ENCODE measurements at regions not wholly inside any gene's neighbourhood (a gene's known extent, or its start where the extent isn't known, plus 50 kb on each side); places are given as distances from the start of the nearest gene placed in this dataset.

DNA sequence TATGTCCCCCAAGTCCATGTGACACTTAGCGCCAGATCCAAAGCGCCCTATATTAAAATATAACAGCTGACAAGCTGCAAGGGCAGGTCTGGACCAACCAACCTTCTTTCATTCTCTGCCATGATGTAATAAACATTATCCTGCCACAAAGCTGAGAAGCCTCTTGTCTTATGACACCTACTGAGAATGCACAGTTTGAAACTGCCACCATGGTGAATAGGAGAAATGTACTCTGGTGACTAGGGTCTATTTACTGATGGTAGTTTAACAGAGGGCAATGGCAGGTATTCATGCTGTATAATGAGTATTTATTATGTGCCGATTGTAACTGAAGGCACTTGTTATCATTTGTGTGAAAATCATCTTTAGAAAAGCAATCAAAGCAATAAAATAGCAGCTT is 634.0 kb downstream of the OTOL1 start:
- DNase-seq (ENCODE audit: low read depth), result no peak

DNA sequence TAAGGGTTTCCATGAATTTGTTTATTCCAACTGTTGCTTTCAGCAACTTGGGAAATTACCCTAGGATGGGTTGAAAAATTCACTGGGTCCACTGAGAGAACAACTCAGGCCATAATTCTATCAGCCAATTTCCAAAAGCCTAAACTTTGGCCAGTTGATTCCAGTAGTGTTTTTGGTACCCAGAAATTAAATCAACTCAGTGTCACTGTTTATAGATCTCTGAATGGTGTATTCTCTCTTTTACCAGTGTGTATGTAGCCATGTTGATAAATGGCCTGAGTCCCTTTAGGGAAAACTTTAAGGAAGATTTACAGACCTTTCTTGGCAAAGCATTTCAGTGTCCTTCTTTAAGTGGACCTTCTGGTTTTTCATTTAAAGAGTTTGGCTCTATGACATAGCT is 636.4 kb downstream of the OTOL1 start:
- DNase-seq (ENCODE audit: low read depth), result no peak

DNA sequence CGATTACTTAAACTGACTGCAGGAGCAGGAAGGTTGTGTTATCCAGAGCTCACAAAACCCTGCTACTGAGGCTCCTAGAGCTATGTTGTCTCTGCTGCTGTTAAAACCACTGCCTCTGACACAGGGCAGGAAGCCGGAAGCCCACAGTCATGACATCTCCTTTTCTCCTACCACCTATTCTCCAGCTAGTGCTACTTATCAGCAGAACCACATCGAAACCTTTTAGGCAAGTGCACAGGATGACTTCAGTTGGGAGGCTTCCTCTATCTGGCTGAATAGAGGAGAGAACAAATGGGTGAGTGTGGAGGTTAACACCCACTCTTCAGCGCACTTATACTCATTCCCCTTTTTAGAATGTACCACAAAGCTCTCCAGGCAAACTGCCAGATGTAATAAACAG is 638.0 kb downstream of the OTOL1 start:
- no peak for DNase-seq (ENCODE audit: low read depth)

DNA sequence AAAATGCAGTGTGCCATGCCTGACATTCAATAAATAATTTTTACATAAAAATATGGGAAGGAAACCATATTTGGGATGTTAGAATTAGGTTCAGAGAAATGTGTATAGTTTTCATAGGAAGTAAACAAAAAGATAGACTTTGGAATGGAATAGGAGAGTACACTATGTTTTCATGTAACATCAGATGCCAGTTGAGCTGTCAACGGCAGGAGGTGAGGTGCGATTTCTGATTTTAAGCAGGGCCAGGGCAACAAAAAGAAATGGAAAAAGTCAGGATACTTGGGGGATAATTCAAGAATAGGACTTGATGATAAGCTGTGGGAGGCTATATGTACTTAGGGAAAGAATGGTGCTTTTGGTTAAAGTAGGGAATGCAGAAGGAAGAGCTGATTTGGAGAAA is 639.5 kb downstream of the OTOL1 start:
- no peak for DNase-seq (ENCODE audit: low read depth)

DNA sequence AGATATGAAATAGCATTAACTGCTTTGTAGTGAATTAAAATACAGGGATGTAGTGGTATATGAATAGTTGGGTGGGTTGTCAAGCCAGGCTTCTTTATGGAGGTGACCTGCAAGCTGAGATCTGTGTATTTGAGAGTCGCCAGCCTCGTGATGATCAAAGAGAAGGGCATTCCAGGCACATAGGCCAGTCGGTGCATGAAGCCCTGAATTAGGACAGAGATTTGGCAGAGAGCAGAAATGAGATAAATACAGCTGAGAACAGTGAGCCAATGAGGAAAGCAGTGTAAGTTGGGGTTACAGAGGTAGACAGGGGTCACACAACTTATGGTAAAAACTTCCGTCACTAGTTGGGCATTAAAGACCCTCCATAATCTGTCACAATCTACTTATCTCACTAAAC is 641.9 kb downstream of the OTOL1 start:
- DNase-seq (ENCODE audit: low read depth), result no peak

DNA sequence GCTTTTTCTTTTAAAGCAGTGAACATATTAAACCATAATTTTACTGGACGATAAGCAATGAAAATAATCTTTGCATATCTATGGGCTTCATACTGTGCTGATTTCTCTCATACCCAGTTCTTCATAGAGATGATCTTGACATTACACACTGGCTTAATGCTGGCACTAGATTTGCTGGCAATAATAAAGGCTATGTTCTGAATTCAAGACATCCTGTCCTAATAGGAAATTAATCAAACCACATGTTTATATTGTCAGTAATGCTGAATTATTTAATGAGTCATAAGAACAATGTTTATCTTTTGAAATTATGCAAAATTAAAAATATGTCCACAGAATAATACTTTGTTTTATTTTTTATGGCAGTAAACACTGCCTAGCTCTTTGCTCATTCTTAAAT is 643.2 kb downstream of the OTOL1 start:
- DNase-seq (ENCODE audit: low read depth), result peak; percentile 47

DNA sequence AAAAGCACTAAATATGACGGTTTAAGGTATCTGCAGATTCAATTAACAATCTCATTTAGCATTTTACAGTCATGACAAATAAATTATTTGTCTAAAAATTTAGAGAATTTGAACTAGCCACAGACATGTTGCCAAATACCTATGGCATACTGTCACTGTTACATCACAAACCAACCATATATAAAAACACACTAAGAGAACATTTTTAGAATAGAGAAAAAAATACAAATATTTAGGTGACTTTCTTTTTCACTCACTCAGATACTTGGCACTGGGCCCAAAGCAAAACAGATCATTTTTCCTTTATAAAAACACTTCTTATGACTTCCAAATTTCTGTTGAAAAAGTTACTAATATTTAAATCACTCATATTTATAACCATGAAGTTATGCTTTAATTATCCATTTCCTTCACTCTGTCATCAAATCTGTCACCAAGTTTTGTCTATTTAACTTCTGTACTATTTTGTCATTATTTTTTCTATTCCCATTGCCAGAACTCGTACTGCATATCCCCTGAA is 644.7 kb downstream of the OTOL1 start:
- peak; percentile 44 for DNase-seq (ENCODE audit: low read depth)

DNA sequence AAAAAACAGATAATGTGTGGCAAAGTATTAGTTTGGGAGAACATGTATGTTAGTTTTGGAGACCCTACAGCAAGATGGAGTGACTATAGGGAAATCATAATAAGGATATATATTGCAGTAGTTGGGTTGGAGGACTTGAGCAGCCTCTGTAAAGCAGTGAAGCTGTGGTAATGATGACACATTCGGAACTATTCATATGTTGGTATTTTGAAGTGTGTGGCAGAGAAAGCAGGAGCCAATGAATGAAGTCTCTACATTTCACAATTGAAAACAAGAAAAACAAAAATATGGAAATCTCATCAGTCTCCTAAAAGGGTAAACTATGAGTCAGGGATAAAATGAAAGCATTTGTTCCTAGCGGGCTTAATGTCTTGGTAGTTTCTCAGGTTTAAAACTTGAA is 645.9 kb downstream of the OTOL1 start:
- DNase-seq (ENCODE audit: low read depth), result peak; percentile 80

DNA sequence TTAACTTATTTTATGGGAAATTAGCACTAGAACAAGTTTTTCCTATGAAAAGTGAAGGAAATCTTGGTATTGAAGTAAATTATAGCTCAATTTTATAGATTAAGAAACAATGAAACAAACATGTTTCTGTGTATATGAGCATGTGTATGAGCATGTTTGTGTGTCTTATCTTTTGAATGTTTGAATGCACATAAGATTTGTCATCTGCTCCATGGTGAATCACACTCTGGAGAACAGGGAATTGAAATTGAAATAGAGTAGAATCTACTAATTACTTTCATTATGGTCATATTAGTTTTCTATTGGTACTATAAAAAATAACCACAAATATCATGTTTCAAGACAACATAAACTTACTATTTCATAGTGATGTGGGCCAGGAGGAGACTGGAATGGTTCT is 646.6 kb downstream of the OTOL1 start:
- DNase-seq (ENCODE audit: low read depth), result no peak

DNA sequence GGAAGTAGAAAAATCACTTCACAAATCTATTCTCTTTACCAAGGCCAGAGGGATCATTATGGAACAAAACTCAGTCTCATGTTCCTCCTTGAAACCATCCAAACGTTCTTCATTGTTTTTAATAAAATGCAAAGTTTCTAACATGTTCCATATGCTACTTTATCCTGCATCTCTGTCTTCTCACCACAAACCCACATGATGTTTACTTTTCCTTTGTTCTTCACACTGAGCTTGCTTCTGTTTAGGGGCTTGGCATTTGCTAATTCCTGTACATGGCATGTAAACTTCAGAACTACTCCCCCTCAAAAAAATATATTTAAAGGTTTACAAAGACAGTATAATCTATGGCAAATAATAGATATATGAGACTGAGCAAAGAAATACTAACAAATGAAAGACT is 651.4 kb downstream of the OTOL1 start:
- no peak for DNase-seq (ENCODE audit: low read depth)

DNA sequence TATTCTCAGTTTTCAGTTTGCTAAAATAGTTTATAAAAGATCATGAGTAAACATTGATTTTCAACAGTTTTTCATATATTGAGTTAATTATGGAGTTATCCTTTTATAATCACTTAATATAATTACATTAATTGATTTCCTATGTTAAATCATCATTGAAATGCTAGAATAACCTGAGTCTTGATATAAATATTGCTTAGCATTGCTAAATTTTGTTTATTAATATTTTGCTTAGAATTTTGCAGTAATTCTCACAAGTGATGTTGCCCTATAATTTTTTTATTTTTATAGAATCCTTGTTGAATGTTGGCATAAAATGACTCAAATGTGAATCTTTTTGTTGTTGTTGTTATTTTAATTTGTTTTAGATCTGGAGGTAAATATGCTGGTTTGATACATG is 654.2 kb downstream of the OTOL1 start:
- DNase-seq (ENCODE audit: low read depth), result no peak

DNA sequence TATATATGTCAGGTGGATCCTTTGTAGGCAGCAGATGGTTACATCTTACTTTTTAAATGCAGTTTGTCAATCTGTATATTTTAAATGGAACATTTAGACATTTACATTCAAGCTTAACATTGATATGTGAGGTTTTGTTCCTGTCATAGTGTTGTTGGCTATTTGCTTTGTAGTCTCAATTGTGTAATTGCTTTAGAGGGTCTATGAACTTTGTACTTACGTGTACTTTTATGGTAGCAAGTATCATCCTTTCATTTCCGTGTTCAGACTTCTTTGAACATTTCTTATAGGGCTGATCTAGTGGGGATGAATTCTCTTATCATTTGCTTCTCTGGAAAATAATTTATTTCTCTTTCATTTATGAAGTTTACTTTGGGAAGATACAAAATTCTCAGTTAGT is 656.0 kb downstream of the OTOL1 start:
- no peak for DNase-seq (ENCODE audit: low read depth)

DNA sequence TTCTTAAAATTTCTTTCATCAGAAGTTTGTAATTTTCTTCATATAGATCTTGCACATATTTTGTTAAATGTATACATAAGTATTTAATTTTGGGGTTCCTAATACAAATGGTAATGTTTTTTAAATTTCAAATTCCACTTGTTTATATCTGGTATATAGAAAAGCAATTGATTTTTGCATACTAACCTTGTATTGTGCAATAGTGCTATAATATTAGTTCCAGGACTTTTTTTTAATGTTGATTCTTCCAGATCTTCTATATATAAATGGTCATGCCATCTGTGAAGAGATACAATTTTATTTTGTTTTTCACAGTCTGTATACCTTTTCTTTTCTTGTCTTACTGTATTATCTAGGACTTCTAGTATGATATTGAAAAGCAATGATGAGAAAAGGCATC is 665.0 kb downstream of the OTOL1 start:
- no peak for DNase-seq (ENCODE audit: low read depth)

DNA sequence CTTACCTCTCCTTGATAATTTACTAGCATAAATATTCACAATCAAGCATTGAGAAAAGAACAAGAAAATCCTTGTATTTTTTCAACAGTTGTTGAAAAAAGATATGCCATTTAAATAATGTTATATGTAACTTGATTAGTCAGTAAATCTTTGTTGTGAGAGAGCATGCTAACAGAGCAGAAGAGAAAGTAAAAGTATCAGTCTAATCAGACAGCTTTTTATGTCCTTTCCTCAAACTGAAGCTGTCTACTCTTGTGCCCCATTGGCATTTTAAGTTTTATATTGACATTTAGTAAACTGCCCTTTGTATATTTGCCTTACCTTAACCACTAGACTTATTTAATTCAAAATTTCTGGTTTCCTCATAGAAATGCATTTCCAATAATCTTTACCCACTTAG is 668.7 kb downstream of the OTOL1 start:
- DNase-seq (ENCODE audit: low read depth), result no peak

DNA sequence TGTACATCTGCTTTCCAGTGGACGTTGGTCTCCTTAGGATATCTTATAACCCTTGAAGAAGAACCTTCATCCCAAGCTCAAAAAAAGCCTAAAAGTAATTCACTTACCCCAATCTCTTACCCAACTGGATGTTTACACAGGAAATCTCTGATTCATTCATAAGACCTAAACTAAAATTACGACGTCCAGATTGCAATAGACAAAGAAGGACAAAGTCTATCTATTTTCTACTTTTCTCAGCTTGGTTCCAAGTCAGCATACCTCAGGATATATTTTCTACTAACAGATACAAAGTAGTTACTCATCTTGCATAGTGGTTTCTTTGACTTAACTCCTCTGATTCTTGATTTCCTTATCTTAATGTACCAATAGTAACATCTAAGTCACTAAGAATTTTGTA is 669.9 kb downstream of the OTOL1 start:
- no peak for DNase-seq (ENCODE audit: low read depth)

DNA sequence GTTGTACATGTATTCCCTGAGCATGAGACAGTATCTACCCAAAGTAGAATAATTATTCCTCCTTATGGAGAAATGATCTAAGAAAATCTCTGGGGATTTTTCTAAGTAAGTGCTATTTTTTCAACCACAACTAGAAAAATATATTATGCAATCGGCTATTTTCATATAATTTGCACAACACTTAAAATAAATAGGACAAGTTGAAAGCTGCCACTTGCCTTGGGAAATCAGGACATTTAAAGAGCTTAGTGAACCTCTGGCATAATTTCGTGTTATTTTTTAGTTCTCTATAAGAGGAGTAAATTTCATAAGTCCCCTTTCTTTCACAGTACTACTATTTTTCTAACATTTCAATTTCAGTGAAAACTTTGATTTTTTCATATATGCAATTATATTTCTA is 672.1 kb downstream of the OTOL1 start:
- peak; percentile 72 for DNase-seq (ENCODE audit: low read depth)

DNA sequence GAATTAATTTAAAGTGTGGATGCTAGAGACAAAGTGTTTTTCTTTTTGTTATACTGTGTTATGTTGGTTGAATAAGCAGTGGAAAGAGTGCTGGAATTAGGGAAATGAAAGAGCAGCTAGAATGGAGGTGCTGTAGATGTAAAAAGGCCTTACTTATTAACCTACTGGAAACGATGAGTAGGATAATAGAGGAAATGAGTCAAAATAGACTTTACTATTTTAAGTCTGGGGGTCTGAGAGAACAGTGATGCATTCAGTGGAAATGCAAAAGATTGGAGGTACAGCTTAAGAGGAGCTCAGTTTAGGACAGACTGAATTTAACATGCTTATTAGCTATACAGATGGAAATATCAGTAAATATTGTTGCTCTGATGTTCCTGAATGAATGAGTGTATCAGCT is 674.0 kb downstream of the OTOL1 start:
- DNase-seq (ENCODE audit: low read depth), result no peak

DNA sequence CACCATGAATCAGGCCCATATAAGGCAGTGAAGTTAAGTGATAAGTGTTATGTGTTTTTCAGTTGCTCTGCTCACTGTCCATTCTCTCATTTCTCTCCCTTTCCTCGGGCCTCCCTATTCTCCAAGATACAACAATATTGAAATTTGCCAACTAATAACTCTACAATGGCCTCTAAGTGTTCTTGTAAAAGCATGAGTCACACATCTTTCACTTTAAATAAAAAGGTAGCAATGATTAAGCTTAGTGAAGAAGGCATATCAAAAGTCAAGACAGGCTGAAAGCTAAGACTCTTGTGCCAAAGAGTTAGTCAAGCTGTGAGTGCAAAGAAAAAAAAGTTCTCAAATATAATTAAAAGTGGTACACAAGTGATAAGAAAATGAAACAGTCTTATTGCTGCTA is 675.4 kb downstream of the OTOL1 start:
- DNase-seq (ENCODE audit: low read depth), result no peak

DNA sequence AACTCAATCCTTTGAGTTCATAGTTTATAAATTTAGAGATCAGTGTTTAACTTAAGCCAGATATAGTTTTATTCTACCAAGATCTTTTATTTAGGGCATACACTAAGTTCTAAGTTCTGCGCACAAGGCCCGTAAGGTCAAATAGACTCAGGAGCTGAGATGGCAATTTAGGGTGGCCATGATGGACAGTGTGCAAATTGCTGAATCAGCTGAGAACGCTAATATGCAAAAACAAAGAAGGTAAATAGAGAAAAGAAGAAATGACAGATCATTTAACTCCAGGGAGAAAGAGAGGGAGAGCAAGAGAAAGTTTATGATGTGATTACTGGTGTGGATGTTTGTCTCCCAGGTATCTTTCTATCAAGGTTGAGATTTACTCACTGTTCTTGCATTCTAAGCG is 678.5 kb downstream of the OTOL1 start:
- DNase-seq (ENCODE audit: low read depth), result no peak

DNA sequence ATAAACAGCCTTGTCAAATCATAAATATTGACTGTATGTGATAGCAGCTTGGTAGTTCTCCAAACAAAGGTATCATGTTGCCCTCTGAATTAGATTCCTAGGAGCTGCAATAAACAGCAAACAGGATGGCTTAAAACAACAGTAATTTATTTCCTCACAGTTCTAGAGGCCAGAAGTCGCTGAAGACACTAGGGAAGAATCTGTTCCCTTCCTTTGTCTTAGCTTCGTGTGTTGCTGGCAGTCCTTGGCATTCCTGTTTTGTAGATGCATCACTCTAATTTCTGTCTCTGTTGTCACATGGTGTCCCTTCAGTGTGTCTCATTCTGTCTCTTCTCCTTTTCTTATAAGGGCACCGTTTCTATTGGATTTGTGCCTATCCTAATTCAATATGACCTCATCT is 679.3 kb downstream of the OTOL1 start:
- no peak for DNase-seq (ENCODE audit: low read depth)

DNA sequence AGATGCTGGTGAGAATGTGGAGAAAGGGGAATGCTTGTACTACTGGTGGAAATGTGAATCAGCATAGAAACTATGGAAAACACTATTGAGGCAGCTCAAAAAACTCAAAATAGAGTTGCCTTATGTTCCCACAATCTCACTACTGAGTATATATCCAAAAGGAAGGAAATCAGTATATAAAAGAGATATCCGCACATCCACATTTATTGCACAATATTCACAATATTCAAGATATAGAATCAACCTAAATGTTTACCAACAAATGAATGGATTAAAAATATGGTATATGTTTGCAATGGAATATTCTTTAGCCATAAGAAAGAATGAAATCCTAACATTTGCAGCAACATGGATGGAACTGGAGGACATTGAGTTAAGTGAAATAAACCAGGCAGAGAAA is 686.8 kb downstream of the OTOL1 start:
- DNase-seq (ENCODE audit: low read depth), result no peak

DNA sequence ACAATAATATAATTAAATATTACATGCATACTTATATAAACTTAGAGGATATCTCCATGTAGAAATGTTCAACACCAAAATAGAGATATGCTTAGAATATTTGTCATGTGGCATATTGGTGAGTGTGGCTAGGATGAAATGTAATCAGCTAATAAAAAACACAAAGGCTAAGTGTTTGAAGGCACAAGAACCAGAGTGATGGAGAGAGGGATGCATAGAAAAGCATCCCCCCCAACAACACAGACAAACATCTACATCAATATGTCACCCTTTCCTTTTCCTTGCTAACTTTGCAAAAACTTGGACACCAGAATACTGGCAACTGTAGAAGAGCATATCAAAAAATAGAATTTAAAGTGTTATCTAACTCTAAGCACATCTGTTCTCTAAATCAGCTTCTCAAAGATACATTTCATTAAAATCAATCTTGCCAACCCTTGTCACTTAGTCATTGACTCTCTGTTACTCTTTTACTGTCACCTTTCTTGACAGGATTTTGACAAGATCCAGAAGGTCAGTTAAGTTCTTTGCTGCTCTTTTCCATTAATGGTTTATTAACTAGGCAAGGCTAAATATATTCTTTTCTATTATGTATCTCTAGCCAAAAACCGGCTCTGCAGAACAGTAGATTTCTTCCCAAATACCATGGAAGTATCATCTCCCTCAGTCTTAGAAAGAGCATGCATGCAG is 695.9 kb downstream of the OTOL1 start:
- DNase-seq (ENCODE audit: low read depth), result no peak

DNA sequence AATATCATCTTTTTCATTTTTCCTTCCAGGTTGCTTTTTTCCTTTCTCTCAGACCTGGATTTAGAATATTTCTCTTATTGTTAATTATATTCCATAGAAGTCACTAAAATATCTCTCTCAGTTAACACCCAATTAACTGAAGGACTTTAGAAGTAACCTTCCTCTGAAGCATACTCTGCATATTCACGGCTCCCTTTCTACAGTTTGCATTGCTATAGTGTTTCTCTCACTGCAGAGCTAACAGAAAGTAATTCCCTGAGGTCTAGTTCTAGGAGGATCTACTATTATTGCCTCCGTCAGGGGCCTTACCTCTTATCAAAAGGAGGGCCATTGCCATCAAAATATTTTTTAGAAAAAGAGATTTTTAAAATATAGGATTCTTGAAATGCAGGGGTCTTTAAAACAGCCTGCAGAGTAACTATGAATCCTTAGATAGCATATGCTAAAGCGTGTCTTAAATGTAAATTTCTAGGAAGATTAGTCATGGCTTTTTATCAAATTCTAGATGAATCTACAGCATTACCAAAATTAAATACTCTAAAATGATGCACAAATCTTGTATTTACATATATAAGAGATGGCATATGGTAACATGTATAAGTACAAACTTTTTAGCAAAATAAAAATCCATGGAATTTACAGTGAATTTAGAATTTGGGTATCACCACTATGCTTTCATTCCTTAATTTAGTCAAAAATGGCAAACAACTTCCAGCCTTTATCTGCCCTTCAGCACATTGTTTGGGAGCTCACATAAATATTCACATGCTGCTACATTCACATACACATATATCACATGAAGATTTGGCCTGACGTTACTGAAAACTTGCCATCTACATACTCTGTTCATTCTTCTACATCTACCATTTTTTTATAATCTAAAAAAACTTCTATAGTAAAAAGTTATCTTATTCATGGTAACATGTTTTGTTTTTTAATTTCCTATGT is 696.8 kb downstream of the OTOL1 start:
- DNase-seq (ENCODE audit: low read depth), result no peak

All from fibroblast of gingiva (primary cell).